ENCODE measurements at regions not wholly inside any gene's neighbourhood (a gene's known extent, or its start where the extent isn't known, plus 50 kb on each side); places are given as distances from the start of the nearest gene placed in this dataset.

DNA sequence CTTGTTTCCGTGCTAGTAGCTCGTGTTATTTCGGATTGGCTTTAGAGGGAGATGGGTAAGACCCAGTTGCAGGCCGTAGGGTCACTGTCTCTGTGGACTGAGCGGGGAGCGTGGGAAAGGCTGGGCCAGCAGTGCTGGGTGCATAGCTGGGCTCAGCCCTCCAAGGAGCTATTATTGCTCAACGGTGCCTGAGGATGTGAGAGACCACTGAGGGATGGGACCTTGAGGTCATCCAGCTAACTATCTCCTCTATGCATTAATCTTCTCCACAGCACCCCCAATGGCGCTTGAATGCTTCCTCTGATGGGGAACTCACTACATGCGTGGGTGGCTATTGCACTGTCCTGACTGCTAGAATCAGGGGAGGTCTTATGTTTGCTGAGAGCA, 126.1 kb upstream of the FOXF1 start:
- DNase-seq (ENCODE audit: insufficient read length, low spot score) (no peak), FAIRE-seq (no peak)

DNA sequence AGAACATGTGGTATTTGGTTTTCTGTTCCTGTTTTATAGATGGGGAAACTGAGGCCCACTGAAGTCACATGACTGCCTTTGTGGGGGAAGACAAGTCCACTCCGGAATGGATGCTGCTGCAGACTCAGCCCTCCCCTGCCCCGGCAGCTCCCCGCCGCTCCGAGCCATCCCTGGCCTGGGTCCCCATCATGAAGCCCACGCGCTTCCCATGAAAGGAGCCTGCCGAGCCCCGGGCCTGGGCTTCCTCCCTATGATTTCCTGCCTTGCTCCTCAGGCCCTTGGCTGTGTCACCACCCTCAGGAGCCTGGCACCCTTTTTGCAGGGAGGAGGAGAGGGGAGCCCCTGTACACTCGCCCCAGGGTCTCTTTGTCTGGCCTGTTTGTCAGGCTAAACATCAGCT, 125.3 kb upstream of the FOXF1 start:
- no peak for DNase-seq (ENCODE audit: insufficient read length, low spot score)
- no peak for FAIRE-seq

DNA sequence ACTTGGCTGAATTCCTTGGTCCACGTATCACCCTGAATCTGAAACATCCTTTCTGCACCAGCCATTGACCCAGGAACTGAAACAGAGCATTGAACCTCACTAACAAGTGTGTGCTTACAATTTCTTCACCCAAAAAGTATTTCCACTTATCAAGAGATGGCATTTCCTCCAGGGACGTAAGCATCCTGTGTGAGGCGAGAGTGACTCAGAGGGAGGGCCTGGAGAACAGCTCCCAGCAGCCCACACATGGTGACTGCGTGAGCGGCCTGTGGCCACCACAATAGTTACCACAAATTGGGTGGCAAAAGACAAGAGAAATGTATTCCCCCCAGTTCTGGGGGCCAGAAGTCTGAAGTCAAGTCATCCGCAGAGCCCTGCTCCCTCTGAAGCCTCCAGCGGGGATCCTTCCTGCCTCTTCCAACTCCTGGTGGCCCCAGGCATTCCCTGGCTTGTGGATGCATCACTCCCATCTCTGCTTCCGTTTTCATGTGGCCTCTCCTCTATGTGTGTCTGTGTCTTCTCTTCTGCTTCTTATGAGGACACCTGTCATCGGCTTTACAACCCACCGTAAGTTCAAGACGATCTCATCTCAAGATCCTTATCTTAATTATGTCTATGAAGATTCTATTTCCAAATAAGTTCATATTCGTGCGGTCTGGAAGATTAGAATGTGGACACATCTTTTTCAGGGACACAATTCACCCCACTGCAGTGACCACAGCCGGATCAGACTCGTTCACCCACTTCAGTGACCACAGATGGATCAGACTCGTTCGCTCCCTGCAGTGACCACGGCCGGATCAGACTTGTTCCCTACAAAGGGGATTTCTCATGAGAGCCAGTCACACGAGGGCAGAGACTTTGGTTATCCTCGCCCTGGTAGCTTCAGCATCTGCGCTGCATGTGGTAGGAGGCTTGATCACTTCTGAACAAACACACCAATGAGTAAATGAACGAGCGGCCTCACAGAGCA, 122.6 kb upstream of the FOXF1 start:
- no peak for DNase-seq (ENCODE audit: insufficient read length, low spot score)
- no peak for FAIRE-seq

DNA sequence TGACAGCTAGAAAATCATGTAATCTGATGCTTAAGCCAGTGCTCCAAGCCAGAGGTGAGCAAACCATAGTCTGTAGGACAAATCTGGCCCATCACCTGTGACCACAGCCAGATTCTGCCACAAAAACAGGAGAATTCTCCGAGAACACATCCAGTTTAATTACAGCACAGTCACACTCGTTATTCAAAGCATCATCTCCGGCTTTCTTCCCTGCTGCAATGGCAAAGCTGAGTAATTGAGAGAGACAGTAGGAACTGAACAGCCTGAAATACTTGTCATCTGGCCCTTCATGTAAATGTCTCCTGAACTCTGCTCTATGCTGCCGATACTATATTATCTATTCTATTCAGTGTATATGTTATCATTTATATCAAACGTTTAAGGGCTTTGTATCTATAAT, 121.4 kb upstream of the FOXF1 start:
- DNase-seq (ENCODE audit: insufficient read length, low spot score) (no peak), FAIRE-seq (no peak)

DNA sequence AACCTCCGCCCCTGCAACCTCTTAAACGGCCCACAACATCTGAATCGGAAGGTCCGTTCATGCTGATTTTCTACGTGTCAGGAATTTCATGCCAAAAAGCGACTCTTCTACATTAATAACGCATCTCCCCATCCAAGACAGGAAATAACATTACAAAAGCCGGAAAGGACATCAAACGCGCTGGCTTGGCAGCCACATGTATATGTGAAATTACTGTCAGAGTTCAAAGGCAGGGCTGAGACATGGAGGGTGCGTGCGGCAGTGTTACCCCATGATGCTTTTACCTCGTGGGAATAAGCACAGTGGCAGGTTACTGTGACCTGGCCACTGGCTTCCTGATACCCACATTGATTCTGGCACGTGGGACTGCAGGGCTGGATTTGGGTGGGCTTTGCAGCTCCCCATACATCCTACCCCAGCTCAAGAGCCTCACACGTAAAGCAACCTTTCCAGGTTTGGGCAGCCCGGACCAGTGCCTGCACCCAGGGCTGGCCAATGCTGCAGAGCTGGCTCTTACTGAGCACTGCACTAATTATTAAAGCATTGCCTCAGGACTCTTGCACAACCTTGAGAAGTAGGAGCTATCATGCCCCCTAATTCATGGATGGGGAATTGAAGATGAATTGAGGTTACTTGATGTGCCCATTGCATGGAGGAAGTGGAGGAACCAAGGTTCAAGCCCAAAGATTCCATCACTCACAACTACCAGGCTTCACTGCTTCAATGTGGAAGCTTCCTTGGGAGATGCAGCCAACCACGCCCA, 120.6 kb upstream of the FOXF1 start:
- DNase-seq (ENCODE audit: insufficient read length, low spot score) = no peak
- no peak for FAIRE-seq

DNA sequence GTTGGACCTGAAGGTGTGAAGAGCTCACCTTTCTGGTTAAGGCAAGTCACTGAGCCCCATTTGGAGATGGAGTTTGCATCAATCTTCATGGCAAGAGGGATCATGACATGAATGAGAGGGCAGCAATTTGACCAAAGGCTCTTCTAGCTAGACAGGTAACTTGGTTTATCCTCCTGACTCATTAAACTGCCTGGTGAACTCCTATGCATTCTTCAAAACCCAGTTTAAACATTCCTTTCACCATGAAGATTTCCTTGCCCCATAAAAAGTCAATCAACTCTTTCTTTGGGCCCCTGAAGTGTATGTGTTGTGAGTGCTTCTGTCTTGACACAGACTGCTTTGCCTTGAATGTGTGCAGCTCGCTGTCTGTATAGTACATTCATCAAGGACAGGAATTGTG, 120.0 kb upstream of the FOXF1 start:
- FAIRE-seq (no peak), DNase-seq (ENCODE audit: insufficient read length, low spot score) (no peak)

DNA sequence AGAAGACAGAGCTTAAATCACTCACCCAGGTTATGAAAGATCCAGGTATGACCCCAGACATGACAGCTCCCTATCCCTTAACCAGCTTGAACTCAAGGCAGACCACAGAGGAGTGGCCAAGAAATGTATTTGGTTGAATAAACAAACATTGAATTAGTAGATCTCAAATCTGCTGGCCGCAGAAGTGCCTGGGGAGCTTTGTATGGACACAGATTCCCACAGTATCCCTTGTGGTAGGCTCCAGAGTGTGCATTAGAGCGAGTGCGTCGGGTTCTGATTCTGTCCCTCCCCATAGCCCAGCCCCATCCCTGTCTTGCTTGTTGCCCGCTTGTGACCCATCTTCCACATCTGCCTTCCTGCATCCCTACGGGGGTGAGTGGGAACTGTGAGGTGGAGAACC, 118.8 kb upstream of the FOXF1 start:
- DNase-seq (ENCODE audit: insufficient read length, low spot score) (no peak), FAIRE-seq (no peak)

DNA sequence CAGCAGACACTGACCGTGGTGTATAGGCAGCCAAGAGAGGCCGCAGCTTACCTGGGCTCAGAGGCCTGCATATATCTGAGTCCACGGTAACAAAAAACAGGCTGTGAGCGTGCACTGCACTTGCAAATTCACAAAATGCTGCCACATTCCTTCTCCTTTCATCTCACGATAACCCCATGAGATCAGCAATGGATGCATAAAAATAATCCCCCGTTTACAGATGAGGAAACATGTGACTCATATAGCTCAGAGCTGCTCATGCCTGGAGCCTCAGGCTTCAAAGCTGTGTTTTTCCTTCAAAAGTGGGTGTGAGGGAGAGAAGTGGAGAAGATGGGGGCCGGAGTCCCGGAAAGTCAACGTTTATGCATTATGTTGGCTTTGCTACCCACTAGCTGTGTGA, 118.3 kb upstream of the FOXF1 start:
- FAIRE-seq (no peak), DNase-seq (ENCODE audit: insufficient read length, low spot score) (no peak)

DNA sequence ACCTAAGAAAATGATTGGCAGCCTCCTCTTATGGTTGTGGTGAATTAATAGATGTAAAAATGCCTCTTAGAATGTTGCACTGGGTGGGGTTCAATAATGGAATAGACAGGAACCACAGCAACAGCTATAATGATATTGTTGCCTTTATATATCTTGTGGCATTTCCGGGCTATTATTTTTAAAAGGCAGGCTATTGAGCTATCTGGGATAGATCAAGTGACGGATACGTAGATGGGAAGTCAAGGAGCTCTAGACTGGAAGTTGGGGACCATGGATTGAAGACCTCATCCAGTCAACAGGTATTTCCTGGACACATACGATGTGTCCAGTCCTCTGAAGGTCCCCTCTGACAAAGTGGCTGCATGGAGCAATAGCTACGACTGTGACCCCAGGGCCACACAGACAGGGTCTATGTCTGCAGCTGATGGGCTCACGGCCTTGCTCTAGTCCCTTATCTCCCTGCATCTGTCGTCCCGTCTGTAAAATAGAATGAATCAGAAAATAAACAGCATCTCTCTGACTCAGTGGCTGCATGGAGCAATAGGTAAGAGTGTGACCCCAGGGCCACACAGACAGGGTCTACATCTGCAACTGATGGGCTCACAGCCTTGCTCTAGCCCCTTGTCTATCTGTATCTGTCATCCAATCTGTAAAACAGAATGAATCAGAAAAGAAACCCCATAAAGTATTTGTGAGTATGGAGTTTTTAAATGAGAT, 117.7 kb upstream of the FOXF1 start:
- FAIRE-seq = no peak
- DNase-seq (ENCODE audit: insufficient read length, low spot score) = no peak

DNA sequence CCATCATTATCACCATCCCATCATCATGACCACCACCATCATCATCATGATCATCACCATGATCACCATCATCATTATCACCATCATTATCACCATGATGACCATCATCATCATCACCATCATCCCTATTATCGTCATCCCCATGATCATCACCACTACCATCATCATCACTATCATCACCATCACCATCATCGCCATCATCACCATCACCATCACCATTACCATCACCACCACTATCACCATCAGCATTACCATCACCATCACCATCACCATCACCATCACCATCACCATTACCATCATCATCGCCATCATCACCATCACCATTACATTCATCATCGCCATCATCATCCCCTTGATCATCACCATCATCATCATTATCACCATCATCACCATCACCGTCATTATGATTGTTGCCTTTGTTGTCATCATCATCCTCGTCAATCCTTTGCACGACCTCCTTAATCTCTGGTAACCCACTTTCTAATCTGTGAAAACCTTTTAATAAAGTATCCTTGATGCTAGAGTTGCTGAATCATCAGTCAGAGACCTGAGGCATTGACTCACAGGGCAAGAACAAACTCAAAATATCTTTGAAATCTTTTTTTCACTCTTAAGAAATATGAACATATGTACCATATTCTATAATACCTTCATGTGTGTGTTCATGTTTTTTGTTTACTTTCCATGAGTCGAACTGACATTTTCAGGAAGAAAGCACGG, 116.3 kb upstream of the FOXF1 start:
- FAIRE-seq = no peak
- no peak for DNase-seq (ENCODE audit: insufficient read length, low spot score)

DNA sequence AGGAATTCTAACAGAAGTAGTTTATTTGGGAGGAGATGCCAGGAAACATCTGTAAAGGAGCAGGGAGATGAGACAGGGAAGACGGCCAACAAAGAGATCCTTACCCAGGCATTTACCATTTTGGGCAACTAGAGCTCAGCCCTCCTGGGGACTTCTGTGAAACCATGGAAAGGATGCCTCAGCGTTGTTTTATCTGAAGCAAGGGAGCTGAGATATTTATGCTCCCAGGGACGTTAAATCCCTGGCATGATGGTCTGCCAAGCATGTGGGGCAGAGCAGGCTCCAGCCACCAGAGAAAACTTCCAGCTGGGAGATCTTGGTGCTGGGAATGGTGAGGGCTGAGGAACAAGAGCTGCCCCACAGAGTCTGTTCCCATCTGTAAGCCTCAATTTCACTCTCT, 114.8 kb upstream of the FOXF1 start:
- no peak for FAIRE-seq
- no peak for DNase-seq (ENCODE audit: insufficient read length, low spot score)

DNA sequence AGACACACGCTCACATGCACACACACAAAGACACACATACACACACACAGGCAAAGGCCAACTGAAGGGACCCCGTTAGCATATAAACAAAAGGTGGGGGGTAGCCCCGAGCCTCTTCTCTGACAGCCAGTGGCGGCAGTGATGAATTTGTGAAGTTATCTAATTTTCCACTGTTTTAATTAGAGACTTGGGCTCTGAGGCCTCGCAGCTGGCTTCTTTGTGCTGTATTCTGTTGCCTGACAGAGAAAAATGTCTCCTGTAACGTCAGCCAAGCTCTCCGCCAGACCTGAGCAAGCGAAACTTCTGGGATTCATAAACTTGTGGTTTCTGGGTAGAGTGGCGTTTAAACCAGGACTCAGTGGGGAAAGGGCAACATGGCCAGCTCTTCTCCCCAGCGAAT, 113.9 kb upstream of the FOXF1 start:
- DNase-seq (ENCODE audit: insufficient read length, low spot score) (no peak), FAIRE-seq (no peak)

DNA sequence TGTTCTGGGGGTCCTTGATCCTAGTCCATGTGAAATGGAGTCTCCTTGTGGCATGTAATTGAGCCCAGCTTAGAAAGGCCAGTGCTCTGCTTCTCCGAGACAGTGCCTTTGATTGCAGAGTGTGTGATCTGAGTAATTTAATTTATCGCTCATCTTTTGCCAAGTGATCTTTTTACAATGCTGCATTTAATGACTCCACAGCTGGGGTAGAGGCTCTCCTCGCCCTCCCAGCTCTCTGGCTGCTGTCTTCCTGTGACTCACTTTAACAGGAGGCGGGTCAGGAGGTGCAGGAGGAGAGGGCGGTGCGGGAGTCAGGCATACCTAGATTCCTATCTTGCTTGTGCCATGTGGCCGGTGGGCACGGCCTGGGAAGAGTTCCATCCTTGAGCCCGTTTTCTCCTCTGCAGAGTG, 113.4 kb upstream of the FOXF1 start:
- FAIRE-seq (no peak), DNase-seq (ENCODE audit: insufficient read length, low spot score) (no peak)

DNA sequence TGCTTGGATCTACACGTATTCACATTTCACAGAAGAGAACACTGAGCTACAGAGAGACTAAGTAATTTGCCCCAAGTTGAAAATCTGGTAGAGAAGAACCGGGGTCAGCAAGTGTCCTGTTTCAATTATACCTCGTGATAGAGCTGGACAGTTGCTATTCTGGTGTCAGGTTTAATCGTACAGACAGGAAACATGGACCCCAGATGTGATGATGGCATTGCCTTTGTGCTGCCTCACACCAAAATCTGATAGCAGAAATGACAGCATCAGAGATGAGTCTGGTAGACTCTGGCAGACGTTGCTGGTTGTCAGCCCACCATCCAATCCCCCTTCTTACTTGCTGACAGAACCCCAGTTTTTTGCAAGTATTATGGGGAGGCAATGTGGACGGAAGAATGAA, 112.1 kb upstream of the FOXF1 start:
- FAIRE-seq (no peak), DNase-seq (ENCODE audit: insufficient read length, low spot score) (no peak)

DNA sequence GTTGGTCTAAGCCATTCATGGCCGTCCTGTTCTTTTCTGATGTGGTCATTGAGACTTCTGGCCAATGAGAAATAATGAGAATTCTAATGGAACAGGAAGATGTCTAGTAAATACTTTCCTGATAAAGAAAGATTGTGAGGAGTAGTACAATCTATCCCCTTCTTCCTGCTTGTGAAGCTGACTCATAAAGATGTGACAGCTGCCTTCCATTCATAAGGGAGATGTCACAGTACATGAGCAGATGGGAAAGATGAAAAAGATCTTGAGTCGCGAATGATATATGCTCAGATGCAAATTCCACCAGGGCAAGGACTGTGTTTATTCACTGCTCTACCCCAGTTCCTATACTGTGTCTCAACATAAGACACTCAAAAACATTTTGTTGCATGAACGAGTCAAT, 111.7 kb upstream of the FOXF1 start:
- no peak for DNase-seq (ENCODE audit: insufficient read length, low spot score)
- no peak for FAIRE-seq

DNA sequence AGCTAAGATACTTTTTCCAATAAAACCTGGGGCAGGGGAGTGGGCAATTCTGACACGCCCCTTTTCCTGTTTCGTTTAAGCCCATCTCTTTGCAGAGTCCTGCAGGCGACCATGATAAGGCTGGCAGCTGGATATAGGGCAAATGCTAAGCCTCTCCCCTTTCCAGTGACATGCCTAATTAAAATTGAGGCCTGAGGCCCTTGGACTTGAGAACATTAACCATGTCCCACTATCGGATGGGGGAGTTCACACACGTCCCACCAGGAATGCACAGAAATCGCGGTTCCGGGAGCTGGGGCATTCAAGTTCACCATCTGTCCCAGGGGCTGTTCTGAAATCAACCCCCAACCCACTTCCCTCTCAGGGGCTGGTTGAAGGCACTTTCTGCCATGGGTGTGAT, 109.2 kb upstream of the FOXF1 start:
- no peak for FAIRE-seq

DNA sequence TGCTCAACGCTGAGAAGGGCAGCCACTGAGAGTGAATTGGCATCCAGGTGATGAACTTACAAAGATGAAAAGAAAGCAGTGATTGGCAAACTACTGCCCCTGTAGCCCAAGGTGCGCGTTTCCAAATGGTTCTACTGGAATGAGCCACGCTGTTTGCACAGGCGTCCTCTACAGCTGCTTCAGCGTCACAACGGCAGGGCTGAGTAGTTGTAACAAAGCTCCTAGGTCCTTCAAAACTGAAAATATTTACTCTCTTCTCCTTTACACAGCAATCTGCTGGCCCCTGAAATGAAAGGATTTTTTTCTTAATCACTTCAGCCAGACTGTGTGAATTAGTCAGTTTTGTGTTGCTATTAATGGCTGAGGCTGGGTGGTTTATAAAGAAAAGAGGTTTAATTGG, 107.2 kb upstream of the FOXF1 start:
- no peak for FAIRE-seq
- DNase-seq (ENCODE audit: insufficient read length, low spot score) = no peak

More for the DNA sequence above, 109.2 kb upstream of the FOXF1 start:
- DNase-seq (ENCODE audit: insufficient read length, low spot score) = no peak

DNA sequence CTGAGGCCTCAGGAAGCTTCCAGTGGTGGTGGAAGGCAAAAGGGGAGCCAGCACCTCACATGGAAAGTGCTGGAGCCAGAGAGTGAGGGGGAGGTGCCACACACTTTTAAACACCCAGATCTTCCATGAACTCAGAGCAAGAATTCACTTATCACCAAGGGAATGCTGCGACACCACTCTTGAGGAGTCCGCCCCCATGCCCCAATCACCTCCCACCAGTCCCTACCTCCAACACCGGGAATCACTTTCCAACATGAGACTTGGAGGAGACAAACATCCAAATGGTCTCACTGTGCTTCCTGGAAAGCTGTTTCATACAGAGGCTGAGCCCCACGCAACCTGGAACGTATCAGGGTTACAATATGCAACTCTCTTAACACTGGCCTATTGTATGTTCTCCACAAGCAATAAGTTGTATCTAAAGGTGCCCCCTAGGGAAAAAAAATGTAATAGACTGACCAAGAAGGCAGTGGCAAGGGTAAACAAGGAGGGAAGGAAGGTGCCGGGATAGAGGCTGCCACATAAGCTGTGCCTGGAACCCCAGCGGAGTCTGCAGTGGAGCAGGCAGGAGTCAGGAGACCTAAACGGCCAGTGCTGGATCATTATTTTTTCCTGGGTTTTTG, 106.7 kb upstream of the FOXF1 start:
- DNase-seq (ENCODE audit: insufficient read length, low spot score) (no peak), FAIRE-seq (no peak)

DNA sequence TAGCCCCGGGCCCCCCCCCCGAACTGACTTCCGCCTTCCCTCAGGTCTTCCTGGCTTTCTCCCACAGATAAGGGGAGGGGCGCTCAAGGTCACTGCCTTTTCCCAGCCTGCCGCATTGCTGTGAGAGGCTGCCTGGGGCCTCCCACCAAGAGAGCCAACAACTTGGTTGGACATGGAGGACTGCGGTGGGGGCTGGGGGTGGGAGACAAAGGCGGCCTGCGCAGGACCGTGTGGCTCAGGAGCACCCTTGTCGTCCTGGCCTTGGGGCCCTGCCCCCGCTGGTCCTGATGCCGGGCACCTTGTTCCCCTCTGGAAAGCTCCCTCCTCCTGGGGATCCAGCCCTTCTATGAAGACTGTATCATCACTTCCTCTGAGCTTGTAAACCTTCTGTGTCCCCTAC, 105.6 kb upstream of the FOXF1 start:
- DNase-seq (ENCODE audit: insufficient read length, low spot score) (no peak), FAIRE-seq (no peak)

DNA sequence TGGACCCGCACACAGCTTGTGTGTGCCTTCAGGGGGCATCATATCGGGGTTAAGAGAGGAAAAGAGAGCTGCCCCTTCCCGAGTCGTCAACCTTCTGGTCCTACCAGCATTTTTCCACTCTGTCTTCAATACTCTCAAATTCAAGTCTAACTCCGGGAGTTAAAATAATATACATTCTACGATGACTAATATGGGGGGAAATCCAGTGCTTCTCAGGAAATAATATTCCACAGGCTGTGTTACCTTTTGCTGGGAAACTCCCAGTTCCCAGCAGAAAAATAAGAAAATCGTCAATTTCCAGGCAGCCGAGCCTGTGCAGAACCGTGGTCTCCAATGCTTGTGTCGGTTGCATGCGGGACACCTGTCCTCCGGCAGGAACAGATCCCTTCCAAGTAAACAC, 105.0 kb upstream of the FOXF1 start:
- no peak for DNase-seq (ENCODE audit: insufficient read length, low spot score)
- no peak for FAIRE-seq
